GM23338 (cell line): ENCODE measurements at regions not wholly inside any gene's neighbourhood (a gene's known extent, or its start where the extent isn't known, plus 50 kb on each side); places are given as distances from the start of the nearest gene placed in this dataset.

Experiments
- CREB1 ChIP-seq: fragments of 250-450 bp; sonication (Bioruptor Pico); IDR thresholded peaks from 2 replicates; pipeline ENCODE4 v1.5.0; 2020; ENCODE audit warnings: low read depth, mild to moderate bottlenecking, moderate library complexity
- ETS1 ChIP-seq: IDR thresholded peaks from 2 replicates; pipeline ENCODE4 v1.6.1; 2016; ENCODE audit warnings: antibody characterized with exemption
- EZH2 ChIP-seq: fragments of 200-600 bp; sonication (generic); IDR thresholded peaks from one replicate; pipeline ENCODE4 v1.8.0; 2017; ENCODE audit warnings: antibody characterized with exemption, mild to moderate bottlenecking, low read depth; ENCODE audit not compliant: unreplicated experiment
- EZH2phosphoT487 ChIP-seq: fragments of 200-600 bp; sonication (generic); IDR thresholded peaks from one replicate; pipeline ENCODE4 v1.8.1; 2018; ENCODE audit warnings: antibody characterized with exemption; ENCODE audit not compliant: unreplicated experiment
- JUNB ChIP-seq: IDR thresholded peaks from one replicate; pipeline ENCODE4 v1.6.1; 2016; ENCODE audit warnings: antibody characterized with exemption; ENCODE audit not compliant: unreplicated experiment
- REST ChIP-seq: IDR thresholded peaks from one replicate; pipeline ENCODE4 v1.6.1; 2018; ENCODE audit warnings: antibody characterized with exemption; ENCODE audit not compliant: unreplicated experiment
- STAT1 ChIP-seq: IDR thresholded peaks from one replicate; pipeline ENCODE4 v1.6.1; 2016; ENCODE audit warnings: antibody characterized with exemption; ENCODE audit not compliant: unreplicated experiment
- ZNF114 ChIP-seq: fragments of 250-450 bp; sonication (Bioruptor Pico); IDR thresholded peaks from 2 replicates; pipeline ENCODE4 v1.5.0; 2020; ENCODE audit warnings: mild to moderate bottlenecking, moderate library complexity
- ZNF462 ChIP-seq: fragments of 250-450 bp; sonication (Bioruptor Pico); IDR thresholded peaks from 2 replicates; pipeline ENCODE4 v1.5.0; 2020; ENCODE audit warnings: mild to moderate bottlenecking, moderate library complexity

GRCh38 chr20:50264534-50265145 lies 74.0 kb downstream of the CEBPB start (continued):
- TF ChIP-seq ZNF462 (CRISPR knock-in tag): no peak
- TF ChIP-seq EZH2: no peak
- no peak for TF ChIP-seq ETS1
- TF ChIP-seq REST: no peak
- TF ChIP-seq ZNF114: no peak
- no peak for TF ChIP-seq CREB1
- no peak for TF ChIP-seq STAT1
- TF ChIP-seq EZH2phosphoT487: no peak
- no peak for TF ChIP-seq JUNB
